Gastrocnemius medialis (tissue), 4 donors: ENCODE measurements at regions not wholly inside any gene's neighbourhood (a gene's known extent, or its start where the extent isn't known, plus 50 kb on each side); places are given as distances from the start of the nearest gene placed in this dataset.

ENCODE experiments used
- POLR2A ChIP-seq, 2 donors: fragments of 450-650 bp; IDR thresholded peaks; one replicate each; pipeline ENCODE4 v1.6.1; 2017; ENCODE audit warnings: antibody characterized with exemption in 2 of 2, mild to moderate bottlenecking in 2 of 2, moderate library complexity in 2 of 2
- TF ChIP-seq, protein P1 (sequence below), 5 experiments: fragments of 450-650 bp in 3 of 5; fragments of 200-600 bp in 2 of 5; sonication (generic) in 2 of 5; IDR thresholded peaks in 4 of 5; conservative IDR thresholded peaks in 1 of 5; 1 replicate in 4 of 5; 2 replicates in 1 of 5; pipeline ENCODE4 v1.5.1; 2016 to 2019; ENCODE audit warnings: antibody characterized with exemption in 5 of 5, mild to moderate bottlenecking in 3 of 5, moderate library complexity in 3 of 5

DNA sequence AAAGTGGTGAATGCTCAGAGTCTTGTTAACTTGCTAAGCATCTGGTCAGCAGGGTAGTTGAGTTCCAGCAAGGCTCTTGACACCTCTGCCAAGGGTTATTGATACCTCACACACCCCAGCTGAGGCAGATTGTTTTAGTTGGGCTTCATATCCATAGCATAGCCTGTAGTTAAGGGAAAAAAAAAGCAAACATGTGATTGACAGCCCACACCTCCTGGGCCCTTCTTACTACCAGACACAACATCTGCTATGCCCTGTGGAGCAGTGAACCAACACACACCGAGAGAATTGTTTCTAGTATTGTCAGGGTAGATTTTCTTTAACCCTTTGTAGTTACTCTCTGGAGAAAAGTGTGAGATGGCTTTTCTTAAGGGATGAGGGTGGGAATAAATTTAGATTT lies 697.0 kb upstream of the POU3F2 start:
- TF ChIP-seq, protein P1, sequence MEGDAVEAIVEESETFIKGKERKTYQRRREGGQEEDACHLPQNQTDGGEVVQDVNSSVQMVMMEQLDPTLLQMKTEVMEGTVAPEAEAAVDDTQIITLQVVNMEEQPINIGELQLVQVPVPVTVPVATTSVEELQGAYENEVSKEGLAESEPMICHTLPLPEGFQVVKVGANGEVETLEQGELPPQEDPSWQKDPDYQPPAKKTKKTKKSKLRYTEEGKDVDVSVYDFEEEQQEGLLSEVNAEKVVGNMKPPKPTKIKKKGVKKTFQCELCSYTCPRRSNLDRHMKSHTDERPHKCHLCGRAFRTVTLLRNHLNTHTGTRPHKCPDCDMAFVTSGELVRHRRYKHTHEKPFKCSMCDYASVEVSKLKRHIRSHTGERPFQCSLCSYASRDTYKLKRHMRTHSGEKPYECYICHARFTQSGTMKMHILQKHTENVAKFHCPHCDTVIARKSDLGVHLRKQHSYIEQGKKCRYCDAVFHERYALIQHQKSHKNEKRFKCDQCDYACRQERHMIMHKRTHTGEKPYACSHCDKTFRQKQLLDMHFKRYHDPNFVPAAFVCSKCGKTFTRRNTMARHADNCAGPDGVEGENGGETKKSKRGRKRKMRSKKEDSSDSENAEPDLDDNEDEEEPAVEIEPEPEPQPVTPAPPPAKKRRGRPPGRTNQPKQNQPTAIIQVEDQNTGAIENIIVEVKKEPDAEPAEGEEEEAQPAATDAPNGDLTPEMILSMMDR (IDR thresholded peaks at IDR 0.05 in 4 of 5, conservative IDR thresholded peaks at IDR 0.05 in 1 of 5), result no peak
- no peak for TF ChIP-seq POLR2A (IDR thresholded peaks at IDR 0.05)
